ENCODE measurements at regions not wholly inside any gene's neighbourhood (a gene's known extent, or its start where the extent isn't known, plus 50 kb on each side); places are given as distances from the start of the nearest gene placed in this dataset.

DNA sequence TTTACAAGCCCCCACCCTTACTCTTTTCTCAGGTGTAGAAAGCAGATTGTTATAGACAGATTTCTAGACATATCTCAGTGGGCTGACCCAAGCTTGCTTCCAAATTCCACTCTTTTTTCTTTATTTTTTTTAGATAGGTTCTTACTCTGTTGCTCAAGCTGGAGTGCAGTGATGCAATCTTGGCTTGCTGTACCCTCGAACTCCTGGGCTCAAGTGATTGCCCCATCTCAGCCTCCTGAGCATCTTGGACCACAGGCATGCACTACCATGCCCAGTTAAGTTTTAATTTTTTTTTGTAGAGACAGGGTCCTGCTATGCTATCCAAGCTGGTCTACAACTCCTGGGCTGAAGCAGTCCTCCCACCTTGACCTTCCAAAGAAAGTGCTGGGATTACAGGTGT is 53.5 kb upstream of the ADAMTS9 start:
- CTCF ChIA-PET: interaction anchor here (1.1 kb wide), 1 partner anchor 15 kb away, joined by 3 read pairs; no protein-coding TSS in a partner anchor

DNA sequence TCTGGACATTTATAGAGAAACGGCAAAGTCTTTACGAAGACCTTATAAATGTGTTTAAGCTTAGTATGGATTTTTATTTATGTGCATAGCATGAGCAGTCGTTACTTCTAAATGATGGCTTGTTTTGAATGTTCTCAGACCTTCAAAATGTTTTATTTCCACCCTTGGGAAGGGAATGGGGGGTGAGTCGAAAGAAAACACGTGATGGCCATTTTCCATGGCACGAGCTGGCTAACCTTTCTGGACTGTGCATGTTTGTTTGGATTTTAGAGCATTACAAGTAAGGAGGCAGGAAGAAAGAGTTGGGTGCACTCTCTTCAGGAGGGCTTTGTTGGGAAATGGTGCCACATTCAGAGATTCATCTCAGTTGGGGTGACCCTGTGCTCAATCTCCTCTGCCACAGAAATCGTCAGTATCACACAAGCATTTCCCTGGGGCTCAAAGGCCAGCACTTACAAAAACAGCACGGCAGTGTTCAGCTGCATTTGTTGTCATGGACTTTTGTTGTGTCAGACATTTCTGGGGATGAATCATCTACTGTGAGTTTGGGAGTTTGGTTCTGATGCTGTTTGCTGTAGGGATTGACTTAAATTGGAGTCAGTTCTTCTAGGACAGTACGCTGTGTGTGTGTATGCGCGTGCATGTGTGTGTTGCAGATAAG is 52.3 kb upstream of the ADAMTS9 start:
- no peak for DNase-seq (ENCODE audit: extremely low spot score)
- ChIA-PET POLR2A (no interaction called here), CTCF (interaction anchor here (1.1 to 1.3 kb wide), 2 partner anchors 8 to 13 kb away, joined by 3 to 4 read pairs; no protein-coding TSS in a partner anchor)
- TF ChIP-seq, protein P1, sequence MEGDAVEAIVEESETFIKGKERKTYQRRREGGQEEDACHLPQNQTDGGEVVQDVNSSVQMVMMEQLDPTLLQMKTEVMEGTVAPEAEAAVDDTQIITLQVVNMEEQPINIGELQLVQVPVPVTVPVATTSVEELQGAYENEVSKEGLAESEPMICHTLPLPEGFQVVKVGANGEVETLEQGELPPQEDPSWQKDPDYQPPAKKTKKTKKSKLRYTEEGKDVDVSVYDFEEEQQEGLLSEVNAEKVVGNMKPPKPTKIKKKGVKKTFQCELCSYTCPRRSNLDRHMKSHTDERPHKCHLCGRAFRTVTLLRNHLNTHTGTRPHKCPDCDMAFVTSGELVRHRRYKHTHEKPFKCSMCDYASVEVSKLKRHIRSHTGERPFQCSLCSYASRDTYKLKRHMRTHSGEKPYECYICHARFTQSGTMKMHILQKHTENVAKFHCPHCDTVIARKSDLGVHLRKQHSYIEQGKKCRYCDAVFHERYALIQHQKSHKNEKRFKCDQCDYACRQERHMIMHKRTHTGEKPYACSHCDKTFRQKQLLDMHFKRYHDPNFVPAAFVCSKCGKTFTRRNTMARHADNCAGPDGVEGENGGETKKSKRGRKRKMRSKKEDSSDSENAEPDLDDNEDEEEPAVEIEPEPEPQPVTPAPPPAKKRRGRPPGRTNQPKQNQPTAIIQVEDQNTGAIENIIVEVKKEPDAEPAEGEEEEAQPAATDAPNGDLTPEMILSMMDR (IDR thresholded peaks at IDR 0.05; ENCODE audit: control extremely low read depth, extremely low read depth, low read depth, missing control alignments): no peak

More for the DNA sequence above, 53.5 kb upstream of the ADAMTS9 start:
- TF ChIP-seq, protein P1 (IDR thresholded peaks at IDR 0.05; ENCODE audit: control extremely low read depth, extremely low read depth, low read depth, missing control alignments): no peak
- POLR2A ChIA-PET: interaction anchor here (0.5 kb wide), 1 partner anchor 1216 kb away, joined by 3 read pairs; no protein-coding TSS in a partner anchor
- DNase-seq (ENCODE audit: extremely low spot score): no peak

Measured in GM10248 (cell line).